ENCODE measurements at regions not wholly inside any gene's neighbourhood (a gene's known extent, or its start where the extent isn't known, plus 50 kb on each side); places are given as distances from the start of the nearest gene placed in this dataset.

DNA sequence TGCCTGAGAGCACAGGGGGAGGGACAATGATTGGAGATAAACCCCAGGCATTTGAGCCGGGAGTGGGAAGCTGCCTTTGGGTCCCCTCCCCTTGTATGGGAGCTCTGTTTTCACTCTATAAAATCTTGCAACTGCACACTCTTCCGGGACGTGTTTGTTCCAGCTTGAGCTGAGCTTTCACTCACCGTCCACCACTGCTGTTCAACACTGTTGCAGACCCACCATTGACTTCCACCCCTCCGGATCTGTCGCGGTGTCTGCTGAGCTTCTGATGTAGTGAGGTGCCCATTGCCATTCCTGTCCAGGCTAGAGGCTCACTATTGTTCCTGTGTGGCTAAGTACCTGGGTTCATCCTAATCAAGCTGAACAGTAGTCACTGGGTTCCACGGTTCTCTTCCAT is 231.6 kb upstream of the CWC22 start:
- no peak for TF ChIP-seq POLR2A (IDR thresholded peaks at IDR 0.05)
- TF ChIP-seq, protein P1, sequence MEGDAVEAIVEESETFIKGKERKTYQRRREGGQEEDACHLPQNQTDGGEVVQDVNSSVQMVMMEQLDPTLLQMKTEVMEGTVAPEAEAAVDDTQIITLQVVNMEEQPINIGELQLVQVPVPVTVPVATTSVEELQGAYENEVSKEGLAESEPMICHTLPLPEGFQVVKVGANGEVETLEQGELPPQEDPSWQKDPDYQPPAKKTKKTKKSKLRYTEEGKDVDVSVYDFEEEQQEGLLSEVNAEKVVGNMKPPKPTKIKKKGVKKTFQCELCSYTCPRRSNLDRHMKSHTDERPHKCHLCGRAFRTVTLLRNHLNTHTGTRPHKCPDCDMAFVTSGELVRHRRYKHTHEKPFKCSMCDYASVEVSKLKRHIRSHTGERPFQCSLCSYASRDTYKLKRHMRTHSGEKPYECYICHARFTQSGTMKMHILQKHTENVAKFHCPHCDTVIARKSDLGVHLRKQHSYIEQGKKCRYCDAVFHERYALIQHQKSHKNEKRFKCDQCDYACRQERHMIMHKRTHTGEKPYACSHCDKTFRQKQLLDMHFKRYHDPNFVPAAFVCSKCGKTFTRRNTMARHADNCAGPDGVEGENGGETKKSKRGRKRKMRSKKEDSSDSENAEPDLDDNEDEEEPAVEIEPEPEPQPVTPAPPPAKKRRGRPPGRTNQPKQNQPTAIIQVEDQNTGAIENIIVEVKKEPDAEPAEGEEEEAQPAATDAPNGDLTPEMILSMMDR (IDR thresholded peaks at IDR 0.05): no peak
